ENCODE measurements at regions not wholly inside any gene's neighbourhood (a gene's known extent, or its start where the extent isn't known, plus 50 kb on each side); places are given as distances from the start of the nearest gene placed in this dataset.

DNA sequence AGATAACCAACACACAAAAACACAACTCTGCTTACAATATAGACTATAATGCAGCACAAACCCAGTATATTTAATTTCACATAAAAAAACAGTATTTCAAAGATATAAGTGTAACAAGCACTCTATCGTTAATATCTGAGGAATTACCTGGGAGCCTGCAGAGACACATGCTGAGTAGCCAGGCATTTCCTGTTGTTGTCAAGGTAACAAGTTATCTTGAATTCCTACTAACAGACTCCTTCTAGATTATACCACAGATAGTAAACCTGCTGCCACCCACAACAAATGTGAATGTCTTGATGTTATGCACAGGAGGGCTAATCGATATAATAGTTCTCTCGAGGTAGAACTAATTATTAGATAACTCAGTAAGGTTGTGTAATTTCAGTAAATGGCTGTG is 826.0 kb upstream of the PRR20A start:
- TF ChIP-seq POLR2AphosphoS5 (IDR thresholded peaks at IDR 0.05; ENCODE audit: borderline replicate concordance, low read depth, low read length) (no peak), EZH2 (IDR thresholded peaks at IDR 0.05) (no peak)
